ENCODE measurements at regions not wholly inside any gene's neighbourhood (a gene's known extent, or its start where the extent isn't known, plus 50 kb on each side); places are given as distances from the start of the nearest gene placed in this dataset.

GRCh38 chr15:46607077-46607476 is 972.2 kb downstream of the SQOR start:
- no peak for DNase-seq (ENCODE audit: low read depth in 4 of 4, low spot score in 1 of 4)

GRCh38 chr15:46616033-46616432 is 981.2 kb downstream of the SQOR start:
- no peak for DNase-seq (ENCODE audit: low read depth in 4 of 4, low spot score in 1 of 4)

- DNase-seq (ENCODE audit: low read depth in 4 of 4, low spot score in 1 of 4): no peak
Observed at GRCh38 chr15:46617507-46617906, 982.7 kb downstream of the SQOR start.

- no peak for DNase-seq (ENCODE audit: low read depth in 4 of 4, low spot score in 1 of 4)
Observed at GRCh38 chr15:46618984-46619383, 984.2 kb downstream of the SQOR start.

- DNase-seq (ENCODE audit: low read depth in 4 of 4, low spot score in 1 of 4): no peak
Observed at GRCh38 chr15:46620392-46621013, 985.7 kb downstream of the SQOR start.

- DNase-seq (ENCODE audit: low read depth in 4 of 4, low spot score in 1 of 4): no peak
Observed at GRCh38 chr15:46622851-46623250, 988.0 kb downstream of the SQOR start.

- DNase-seq (ENCODE audit: low read depth in 4 of 4, low spot score in 1 of 4): no peak
Observed at GRCh38 chr15:46636206-46636605, 1001.4 kb downstream of the SQOR start.

- DNase-seq (ENCODE audit: low read depth in 4 of 4, low spot score in 1 of 4): no peak
Observed at GRCh38 chr15:46644501-46645481, 1010.0 kb downstream of the SQOR start.

GRCh38 chr15:46646490-46646889 is 1011.7 kb downstream of the SQOR start:
- DNase-seq (ENCODE audit: low read depth in 4 of 4, low spot score in 1 of 4): no peak

GRCh38 chr15:46647046-46647445 is 1012.2 kb downstream of the SQOR start:
- no peak for DNase-seq (ENCODE audit: low read depth in 4 of 4, low spot score in 1 of 4)

- no peak for DNase-seq (ENCODE audit: low read depth in 4 of 4, low spot score in 1 of 4)
Observed at GRCh38 chr15:46652266-46652665, 1017.4 kb downstream of the SQOR start.

GRCh38 chr15:46654993-46655392 is 1020.2 kb downstream of the SQOR start:
- no peak for DNase-seq (ENCODE audit: low read depth in 4 of 4, low spot score in 1 of 4)

GRCh38 chr15:46660096-46660842 is 1025.4 kb downstream of the SQOR start:
- no peak for DNase-seq (ENCODE audit: low read depth in 4 of 4, low spot score in 1 of 4)

- no peak for DNase-seq (ENCODE audit: low read depth in 4 of 4, low spot score in 1 of 4)
Observed at GRCh38 chr15:46670258-46670657, 1035.4 kb downstream of the SQOR start.

GRCh38 chr15:46671336-46671735 is 1036.5 kb downstream of the SQOR start:
- DNase-seq (ENCODE audit: low read depth in 4 of 4, low spot score in 1 of 4): no peak

GRCh38 chr15:46672041-46672440 is 1037.2 kb downstream of the SQOR start:
- no peak for DNase-seq (ENCODE audit: low read depth in 4 of 4, low spot score in 1 of 4)

- no peak for DNase-seq (ENCODE audit: low read depth in 4 of 4, low spot score in 1 of 4)
Observed at GRCh38 chr15:46676233-46677206, 1040.8 kb upstream of the SEMA6D start.

GRCh38 chr15:46677491-46677890 is 1039.8 kb upstream of the SEMA6D start:
- DNase-seq (ENCODE audit: low read depth in 4 of 4, low spot score in 1 of 4): no peak

GRCh38 chr15:46681901-46682300 is 1035.4 kb upstream of the SEMA6D start:
- no peak for DNase-seq (ENCODE audit: low read depth in 4 of 4, low spot score in 1 of 4)

- DNase-seq (ENCODE audit: low read depth in 4 of 4, low spot score in 1 of 4): no peak
Observed at GRCh38 chr15:46682969-46683791, 1034.1 kb upstream of the SEMA6D start.
